A549 (cell line): ENCODE measurements at regions not wholly inside any gene's neighbourhood (a gene's known extent, or its start where the extent isn't known, plus 50 kb on each side); places are given as distances from the start of the nearest gene placed in this dataset.

Experiments
- ATAC-seq, 2 experiments: fragments of 200-7000 bp in 1 of 2; fragments of >200 bp in 1 of 2; cut with Nextera tagmentation in 1 of 2; cut with Tn5 transposase in 1 of 2; 3 replicates each; pipeline versions ENCODE4 v1.8.0 to v1.9.1; 2018 to 2020; ENCODE audit warnings: mild to moderate bottlenecking in 1 of 2, moderate library complexity in 1 of 2
- CTCF ChIA-PET: fragments of 300-600 bp; sonication (Branson Sonifier 250); formaldehyde crosslinking; extraction: SDS; loops from one replicate; lab custom pipeline; 2021; ENCODE audit warnings: antibody characterized with exemption, inconsistent platforms; lab: Yijun Ruan, JAX
- POLR2A ChIA-PET: fragments of 350-600 bp; formaldehyde crosslinking; extraction: SDS; loops from one replicate; lab custom pipeline; 2021; ENCODE audit warnings: antibody characterized with exemption, inconsistent platforms; lab: Yijun Ruan, JAX
- DNase-seq, 2 experiments: peaks; one replicate each; pipeline versions ENCODE4 v3.0.0 to v3.0.0-alpha.2; 2011 to 2016; ENCODE audit warnings: low read depth in 1 of 2, low spot score in 1 of 2
- FAIRE-seq: peaks from 2 replicates; lab custom pipeline; 2011; peaks lifted over from hg19 to GRCh38; lab: Jason Lieb, UNC
- H3K27ac ChIP-seq, 2 experiments: fragments of >200 bp; sonication (Bioruptor Twin); formaldehyde crosslinking; 3 replicates each; pipeline ENCODE4 v1.5.1; 2016 to 2017
- H3K4me1 ChIP-seq: fragments of >200 bp; sonication (Bioruptor Twin); formaldehyde crosslinking; 3 replicates; pipeline ENCODE4 v1.6.1; 2016
- H3K4me2 ChIP-seq: fragments of >200 bp; sonication (Bioruptor Twin); formaldehyde crosslinking; 3 replicates; pipeline ENCODE4 v1.6.1; 2016
- H3K4me3 ChIP-seq: fragments of >200 bp; sonication (Bioruptor Twin); formaldehyde crosslinking; 3 replicates; pipeline ENCODE4 v1.5.1; 2016
- H3K9me3 ChIP-seq: fragments of >200 bp; sonication (Bioruptor Twin); formaldehyde crosslinking; 3 replicates; pipeline ENCODE4 v1.6.1; 2016
- CHD2 ChIP-seq: fragments of 150-350 bp; IDR thresholded peaks from 2 replicates; pipeline ENCODE4 v1.6.1; 2014; ENCODE audit warnings: low read length; ENCODE audit not compliant: partially characterized antibody
- EHF ChIP-seq: fragments of 250-450 bp; sonication (Bioruptor Pico); IDR thresholded peaks from 2 replicates; pipeline ENCODE4 v1.5.0; 2020; ENCODE audit warnings: mild to moderate bottlenecking
- EHMT2 ChIP-seq: fragments of 200-600 bp; sonication (generic); IDR thresholded peaks from 2 replicates; pipeline ENCODE4 v1.6.1; 2016; ENCODE audit warnings: antibody characterized with exemption, low read depth, mild to moderate bottlenecking, moderate library complexity
- ESRRA ChIP-seq: fragments of 150-350 bp; IDR thresholded peaks from 2 replicates; pipeline ENCODE4 v1.6.1; 2014; ENCODE audit warnings: mild to moderate bottlenecking, low read length, borderline replicate concordance
- FOSL2 ChIP-seq, 2 experiments: fragments of 450-650 bp in 1 of 2; fragments of >200 bp in 1 of 2; sonication (Bioruptor Twin) in 1 of 2; formaldehyde crosslinking; IDR thresholded peaks; 2 replicates each; pipeline versions ENCODE4 v1.5.0 to v1.6.1; 2016 to 2020; ENCODE audit warnings: mild to moderate bottlenecking in 1 of 2, moderate library complexity in 1 of 2
- FOXS1 ChIP-seq: fragments of 250-450 bp; sonication (Bioruptor Pico); IDR thresholded peaks from 2 replicates; pipeline ENCODE4 v1.5.0; 2020; ENCODE audit warnings: mild to moderate bottlenecking, moderate library complexity
- GATA3 ChIP-seq: IDR thresholded peaks from 2 replicates; pipeline ENCODE4 v1.6.1; 2012; ENCODE audit warnings: borderline replicate concordance
- HDAC2 ChIP-seq: fragments of 200-600 bp; sonication (generic); IDR thresholded peaks from 2 replicates; pipeline ENCODE4 v1.6.1; 2016
- HES2 ChIP-seq: fragments of >200 bp; sonication (Bioruptor Twin); formaldehyde crosslinking; IDR thresholded peaks from 2 replicates; pipeline ENCODE4 v1.6.1; 2016
- JUN ChIP-seq, 2 experiments: fragments of >200 bp; sonication (Bioruptor Twin); formaldehyde crosslinking; IDR thresholded peaks; 2 replicates in 1 of 2; 3 replicates in 1 of 2; pipeline ENCODE4 v1.6.1; 2016 to 2017
- KDM1A ChIP-seq: fragments of 200-600 bp; sonication (generic); IDR thresholded peaks from 2 replicates; pipeline ENCODE4 v1.6.1; 2016; ENCODE audit warnings: low read depth, mild to moderate bottlenecking
- KDM5A ChIP-seq: fragments of 200-600 bp; sonication (generic); IDR thresholded peaks from 2 replicates; pipeline ENCODE4 v1.6.1; 2016; ENCODE audit warnings: antibody characterized with exemption, mild to moderate bottlenecking
- NR3C1 ChIP-seq: fragments of >200 bp; sonication (Bioruptor Twin); formaldehyde crosslinking; IDR thresholded peaks from 3 replicates; pipeline ENCODE4 v1.6.1; 2017
- RARB ChIP-seq: fragments of 250-450 bp; sonication (Bioruptor Pico); IDR thresholded peaks from 2 replicates; pipeline ENCODE4 v1.8.0; 2021; ENCODE audit warnings: mild to moderate bottlenecking, moderate library complexity
- RFX5 ChIP-seq: fragments of 450-650 bp; IDR thresholded peaks from 2 replicates; pipeline ENCODE4 v1.7.1; 2014; ENCODE audit warnings: antibody characterized with exemption, mild to moderate bottlenecking, moderate library complexity
- SMC3 ChIP-seq: fragments of >200 bp; sonication (Bioruptor Twin); formaldehyde crosslinking; IDR thresholded peaks from 3 replicates; pipeline ENCODE4 v1.6.1; 2018; ENCODE audit warnings: inconsistent platforms
- SREBF2 ChIP-seq: fragments of 450-650 bp; IDR thresholded peaks from 2 replicates; pipeline ENCODE4 v1.6.1; 2014; ENCODE audit warnings: mild to moderate bottlenecking, moderate library complexity
- TFCP2L1 ChIP-seq: fragments of 250-450 bp; sonication (Bioruptor Pico); IDR thresholded peaks from 2 replicates; pipeline ENCODE4 v1.5.0; 2021; ENCODE audit warnings: mild to moderate bottlenecking
- TP53 ChIP-seq: fragments of 250-450 bp; sonication (Bioruptor Pico); IDR thresholded peaks from 2 replicates; pipeline ENCODE4 v1.5.0; 2021; ENCODE audit warnings: mild to moderate bottlenecking, moderate library complexity
- USF2 ChIP-seq: fragments of 450-650 bp; IDR thresholded peaks from 2 replicates; pipeline ENCODE4 v1.6.1; 2014; ENCODE audit warnings: antibody characterized with exemption
- ZC3H11A ChIP-seq: fragments of 450-650 bp; IDR thresholded peaks from 2 replicates; pipeline ENCODE4 v1.6.1; 2014; ENCODE audit warnings: antibody characterized with exemption, mild to moderate bottlenecking
- ZFP36 ChIP-seq: fragments of 450-650 bp; IDR thresholded peaks from 2 replicates; pipeline ENCODE4 v1.6.1; 2014; ENCODE audit warnings: borderline replicate concordance; ENCODE audit not compliant: partially characterized antibody
- WGBS: methylation state at CpG from one replicate; pipeline ENCODE4 v1.1.6; 2017; ENCODE audit errors: missing lambda C conversion rate; 5-methylcytosine and 5-hydroxymethylcytosine counted together
- TF ChIP-seq, protein P1 (sequence below): IDR thresholded peaks from 2 replicates; pipeline ENCODE4 v1.6.1; 2012; ENCODE audit warnings: low read depth, borderline replicate concordance
- TF ChIP-seq, protein P2 (sequence below): fragments of 250-450 bp; sonication (Bioruptor Pico); IDR thresholded peaks from 2 replicates; pipeline ENCODE4 v1.5.0; 2021; ENCODE audit warnings: mild to moderate bottlenecking, moderate library complexity, borderline replicate concordance
- TF ChIP-seq, protein P3 (sequence below): fragments of 250-450 bp; sonication (Bioruptor Pico); IDR thresholded peaks from 2 replicates; pipeline ENCODE4 v1.5.0; 2020; ENCODE audit warnings: low read depth, mild to moderate bottlenecking, moderate library complexity
- TF ChIP-seq, protein P4 (sequence below): IDR thresholded peaks from 2 replicates; pipeline ENCODE4 v1.6.1; 2012

DNA sequence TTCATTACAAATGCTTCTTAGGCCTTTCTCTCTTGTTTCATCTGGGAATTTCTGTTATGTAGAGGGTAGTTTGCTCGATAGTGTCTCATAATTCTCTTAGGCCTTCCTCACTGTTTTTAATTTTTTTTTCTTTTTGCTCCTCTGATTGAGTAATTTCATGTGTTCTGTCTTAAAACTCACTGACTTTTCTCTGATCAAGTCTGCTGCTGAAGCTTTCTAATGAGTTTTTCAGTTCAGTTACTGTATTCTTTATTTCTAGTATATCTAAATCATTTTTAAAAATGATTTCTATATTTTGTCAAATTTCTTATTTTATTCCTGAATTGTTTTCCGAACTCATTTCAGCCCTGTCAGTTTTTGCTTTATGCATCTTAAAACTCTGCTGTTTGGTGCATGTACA lies 228.0 kb downstream of the MID1IP1 start:
- Histone ChIP-seq H3K9me3 (no peaks in the 10 kb centered on the region), H3K4me2 (no peak overlapping the region), H3K4me3 (no peak overlapping the region), H3K4me1 (no peaks in the 10 kb centered on the region), H3K27ac (no peak overlapping the region)
- TF ChIP-seq, protein P1, sequence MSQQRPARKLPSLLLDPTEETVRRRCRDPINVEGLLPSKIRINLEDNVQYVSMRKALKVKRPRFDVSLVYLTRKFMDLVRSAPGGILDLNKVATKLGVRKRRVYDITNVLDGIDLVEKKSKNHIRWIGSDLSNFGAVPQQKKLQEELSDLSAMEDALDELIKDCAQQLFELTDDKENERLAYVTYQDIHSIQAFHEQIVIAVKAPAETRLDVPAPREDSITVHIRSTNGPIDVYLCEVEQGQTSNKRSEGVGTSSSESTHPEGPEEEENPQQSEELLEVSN: no peak
- no peak for ATAC-seq
- 0% methylated on average over 2 of the region's 2 CpGs for WGBS
- FAIRE-seq: no peak
- DNase-seq: no peak
- ChIA-PET POLR2A (no interaction called here), CTCF (no interaction called here)

- no peak for DNase-seq
- ChIA-PET CTCF (no interaction called here), POLR2A (no interaction called here)
- FAIRE-seq: no peak
- ATAC-seq: no peak
- H3K4me1 ChIP-seq: no peaks in the 10 kb centered on the region
- no peaks in the 10 kb centered on the region for H3K9me3 ChIP-seq
- no peak overlapping the region for H3K27ac ChIP-seq
- no peak overlapping the region for H3K4me3 ChIP-seq
- no peak for TF ChIP-seq TP53
- TF ChIP-seq RFX5: no peak
- TF ChIP-seq HDAC2: no peak
- no peak for TF ChIP-seq ZFP36
- TF ChIP-seq CHD2: no peak
- no peak for TF ChIP-seq RARB (CRISPR knock-in tag)
- no peak for TF ChIP-seq ZC3H11A
- TF ChIP-seq SMC3: no peak
- no peak for TF ChIP-seq KDM5A
- no peak for TF ChIP-seq NR3C1
- TF ChIP-seq, protein P2, sequence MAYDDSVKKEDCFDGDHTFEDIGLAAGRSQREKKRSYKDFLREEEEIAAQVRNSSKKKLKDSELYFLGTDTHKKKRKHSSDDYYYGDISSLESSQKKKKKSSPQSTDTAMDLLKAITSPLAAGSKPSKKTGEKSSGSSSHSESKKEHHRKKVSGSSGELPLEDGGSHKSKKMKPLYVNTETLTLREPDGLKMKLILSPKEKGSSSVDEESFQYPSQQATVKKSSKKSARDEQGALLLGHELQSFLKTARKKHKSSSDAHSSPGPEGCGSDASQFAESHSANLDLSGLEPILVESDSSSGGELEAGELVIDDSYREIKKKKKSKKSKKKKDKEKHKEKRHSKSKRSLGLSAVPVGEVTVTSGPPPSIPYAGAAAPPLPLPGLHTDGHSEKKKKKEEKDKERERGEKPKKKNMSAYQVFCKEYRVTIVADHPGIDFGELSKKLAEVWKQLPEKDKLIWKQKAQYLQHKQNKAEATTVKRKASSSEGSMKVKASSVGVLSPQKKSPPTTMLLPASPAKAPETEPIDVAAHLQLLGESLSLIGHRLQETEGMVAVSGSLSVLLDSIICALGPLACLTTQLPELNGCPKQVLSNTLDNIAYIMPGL: no peak
- no peak for TF ChIP-seq JUN (IDR thresholded peaks at IDR 0.05)
- no peak for TF ChIP-seq KDM1A
- TF ChIP-seq, protein P3, sequence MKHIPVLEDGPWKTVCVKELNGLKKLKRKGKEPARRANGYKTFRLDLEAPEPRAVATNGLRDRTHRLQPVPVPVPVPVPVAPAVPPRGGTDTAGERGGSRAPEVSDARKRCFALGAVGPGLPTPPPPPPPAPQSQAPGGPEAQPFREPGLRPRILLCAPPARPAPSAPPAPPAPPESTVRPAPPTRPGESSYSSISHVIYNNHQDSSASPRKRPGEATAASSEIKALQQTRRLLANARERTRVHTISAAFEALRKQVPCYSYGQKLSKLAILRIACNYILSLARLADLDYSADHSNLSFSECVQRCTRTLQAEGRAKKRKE (CRISPR knock-in tag): no peak
- TF ChIP-seq FOXS1 (CRISPR knock-in tag): no peak
- no peak for TF ChIP-seq USF2
- no peak for TF ChIP-seq EHF (CRISPR knock-in tag)
- no peak for TF ChIP-seq GATA3
- no peak overlapping the region for H3K4me2 ChIP-seq
- 97% methylated on average over 2 of the region's 2 CpGs for WGBS
These were observed 229.4 kb downstream of the MID1IP1 start for GRCh38 chrX:39030636-39031035.

GRCh38 chrX:39039890-39040289 lies 238.6 kb downstream of the MID1IP1 start:
- DNase-seq: no peak
- Histone ChIP-seq H3K27ac (no peak overlapping the region), H3K9me3 (no peaks in the 10 kb centered on the region), H3K4me3 (no peak overlapping the region), H3K4me1 (no peaks in the 10 kb centered on the region), H3K4me2 (no peak overlapping the region)
- ChIA-PET POLR2A (no interaction called here), CTCF (no interaction called here)
- FAIRE-seq: no peak
- TF ChIP-seq RARB (CRISPR knock-in tag) (no peak), SMC3 (no peak), KDM1A (no peak), HES2 (no peak), KDM5A (no peak), SREBF2 (no peak), FOSL2 (IDR thresholded peaks at IDR 0.05) (no peak), FOSL2 (CRISPR knock-in tag; IDR thresholded peaks at IDR 0.05) (no peak), ESRRA (no peak), TFCP2L1 (no peak), EHMT2 (no peak)
- TF ChIP-seq, protein P4, sequence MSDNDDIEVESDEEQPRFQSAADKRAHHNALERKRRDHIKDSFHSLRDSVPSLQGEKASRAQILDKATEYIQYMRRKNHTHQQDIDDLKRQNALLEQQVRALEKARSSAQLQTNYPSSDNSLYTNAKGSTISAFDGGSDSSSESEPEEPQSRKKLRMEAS: no peak
- WGBS: 80% methylated on average over 1 of the region's 1 CpG
- no peak for ATAC-seq
